Endothelial cell (in vitro differentiated cells): ENCODE measurements at regions not wholly inside any gene's neighbourhood (a gene's known extent, or its start where the extent isn't known, plus 50 kb on each side); places are given as distances from the start of the nearest gene placed in this dataset.

Experiments
- DNase-seq: peaks from one replicate; pipeline ENCODE4 v3.0.0; 2021; ENCODE audit warnings: low spot score
- H3K27ac Mint-ChIP-seq: one replicate; pipeline ENCODE4 v1.8.0; 2021; ENCODE audit warnings: mixed read lengths, inconsistent platforms; ENCODE audit not compliant: unreplicated experiment
- H3K27me3 Mint-ChIP-seq: one replicate; pipeline ENCODE4 v1.8.0; 2021; ENCODE audit warnings: mild to moderate bottlenecking, moderate library complexity, mixed read lengths, inconsistent platforms; ENCODE audit not compliant: unreplicated experiment
- H3K36me3 Mint-ChIP-seq: one replicate; pipeline ENCODE4 v1.8.0; 2021; ENCODE audit warnings: mild to moderate bottlenecking, low read depth, mixed read lengths, inconsistent platforms; ENCODE audit not compliant: unreplicated experiment
- H3K4me1 Mint-ChIP-seq: one replicate; pipeline ENCODE4 v1.8.0; 2021; ENCODE audit warnings: mild to moderate bottlenecking, mixed read lengths, inconsistent platforms; ENCODE audit not compliant: unreplicated experiment
- H3K4me3 Mint-ChIP-seq: one replicate; pipeline ENCODE4 v1.8.0; 2021; ENCODE audit warnings: mild to moderate bottlenecking, mixed read lengths, inconsistent platforms; ENCODE audit not compliant: unreplicated experiment
- H3K9me3 Mint-ChIP-seq: one replicate; pipeline ENCODE4 v1.8.0; 2021; ENCODE audit warnings: mixed read lengths, inconsistent platforms; ENCODE audit not compliant: unreplicated experiment
- TF ChIP-seq, protein P1 (sequence below): fragments of 200-600 bp; sonication (generic); IDR thresholded peaks from one replicate; pipeline ENCODE4 v1.5.0; 2021; ENCODE audit warnings: antibody characterized with exemption; ENCODE audit not compliant: unreplicated experiment

DNA sequence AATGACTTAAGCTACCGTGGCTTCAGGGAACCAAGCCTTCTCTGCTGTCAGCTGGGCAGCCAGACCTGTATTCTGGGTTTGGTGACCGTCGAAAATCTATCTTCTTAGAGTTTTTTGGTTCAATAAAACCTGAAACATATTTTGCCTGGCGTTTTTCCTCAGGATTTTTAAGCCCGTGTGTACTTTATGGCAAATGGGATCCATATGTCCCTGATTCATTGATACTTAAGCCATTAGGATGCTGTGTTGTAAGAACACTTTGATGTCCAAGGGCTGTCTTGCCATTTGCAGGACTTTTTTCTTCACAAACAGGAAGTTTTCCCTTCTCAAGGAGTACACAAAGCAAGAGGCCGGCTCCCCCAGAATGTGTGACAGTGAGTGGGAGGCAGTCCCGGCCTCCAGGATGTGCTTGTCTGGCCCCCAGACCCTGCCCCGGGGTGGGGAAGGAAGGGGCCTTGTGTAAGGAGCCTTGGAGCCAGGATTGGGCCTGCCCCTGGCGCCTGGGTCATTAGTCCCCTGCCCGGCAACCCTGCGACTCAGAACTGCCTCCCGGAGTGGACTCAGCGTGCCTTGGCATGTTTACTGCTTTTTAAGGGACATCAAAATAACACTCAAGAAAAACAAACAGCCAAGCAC is 83.4 kb upstream of the SMIM23 start:
- TF ChIP-seq, protein P1, sequence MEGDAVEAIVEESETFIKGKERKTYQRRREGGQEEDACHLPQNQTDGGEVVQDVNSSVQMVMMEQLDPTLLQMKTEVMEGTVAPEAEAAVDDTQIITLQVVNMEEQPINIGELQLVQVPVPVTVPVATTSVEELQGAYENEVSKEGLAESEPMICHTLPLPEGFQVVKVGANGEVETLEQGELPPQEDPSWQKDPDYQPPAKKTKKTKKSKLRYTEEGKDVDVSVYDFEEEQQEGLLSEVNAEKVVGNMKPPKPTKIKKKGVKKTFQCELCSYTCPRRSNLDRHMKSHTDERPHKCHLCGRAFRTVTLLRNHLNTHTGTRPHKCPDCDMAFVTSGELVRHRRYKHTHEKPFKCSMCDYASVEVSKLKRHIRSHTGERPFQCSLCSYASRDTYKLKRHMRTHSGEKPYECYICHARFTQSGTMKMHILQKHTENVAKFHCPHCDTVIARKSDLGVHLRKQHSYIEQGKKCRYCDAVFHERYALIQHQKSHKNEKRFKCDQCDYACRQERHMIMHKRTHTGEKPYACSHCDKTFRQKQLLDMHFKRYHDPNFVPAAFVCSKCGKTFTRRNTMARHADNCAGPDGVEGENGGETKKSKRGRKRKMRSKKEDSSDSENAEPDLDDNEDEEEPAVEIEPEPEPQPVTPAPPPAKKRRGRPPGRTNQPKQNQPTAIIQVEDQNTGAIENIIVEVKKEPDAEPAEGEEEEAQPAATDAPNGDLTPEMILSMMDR, result no peak

DNA sequence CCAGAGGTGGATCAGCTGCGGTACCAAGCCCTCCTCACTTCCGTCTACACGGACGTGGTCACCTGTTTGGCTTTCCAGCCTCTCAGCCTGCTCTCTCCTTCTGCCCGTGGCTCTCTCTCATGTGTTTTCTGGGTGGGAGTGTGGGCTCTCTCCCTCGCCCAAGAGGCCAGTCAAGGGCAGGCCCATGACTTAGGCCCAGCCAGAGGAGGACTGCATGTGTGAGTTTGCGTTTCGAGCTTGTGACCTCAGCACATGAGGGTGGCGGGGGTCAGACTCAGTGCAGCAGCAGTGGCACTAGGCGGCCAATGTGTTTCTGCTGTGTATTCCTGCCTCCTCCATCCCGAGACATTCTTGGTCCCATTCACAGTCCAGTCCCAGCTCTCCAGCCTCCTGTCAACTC is 82.5 kb upstream of the SMIM23 start:
- H3K4me1 Mint-ChIP-seq, result peaks cover 2% of the 10 kb centered on the region
- H3K4me3 Mint-ChIP-seq, result no peak overlapping the region
- TF ChIP-seq, protein P1, result no peak
- no peak for DNase-seq
- H3K27me3 Mint-ChIP-seq, result peaks cover 5% of the 10 kb centered on the region
- no peaks in the 10 kb centered on the region for H3K9me3 Mint-ChIP-seq
- H3K27ac Mint-ChIP-seq, result no peak overlapping the region
- no peaks in the 10 kb centered on the region for H3K36me3 Mint-ChIP-seq

More for the DNA sequence above, 83.4 kb upstream of the SMIM23 start:
- no peak for DNase-seq
- H3K9me3 Mint-ChIP-seq, result no peaks in the 10 kb centered on the region
- no peaks in the 10 kb centered on the region for H3K36me3 Mint-ChIP-seq
- no peak overlapping the region for H3K27ac Mint-ChIP-seq
- peaks cover 5% of the 10 kb centered on the region for H3K27me3 Mint-ChIP-seq
- H3K4me3 Mint-ChIP-seq, result no peak overlapping the region
- peaks cover 2% of the 10 kb centered on the region for H3K4me1 Mint-ChIP-seq

DNA sequence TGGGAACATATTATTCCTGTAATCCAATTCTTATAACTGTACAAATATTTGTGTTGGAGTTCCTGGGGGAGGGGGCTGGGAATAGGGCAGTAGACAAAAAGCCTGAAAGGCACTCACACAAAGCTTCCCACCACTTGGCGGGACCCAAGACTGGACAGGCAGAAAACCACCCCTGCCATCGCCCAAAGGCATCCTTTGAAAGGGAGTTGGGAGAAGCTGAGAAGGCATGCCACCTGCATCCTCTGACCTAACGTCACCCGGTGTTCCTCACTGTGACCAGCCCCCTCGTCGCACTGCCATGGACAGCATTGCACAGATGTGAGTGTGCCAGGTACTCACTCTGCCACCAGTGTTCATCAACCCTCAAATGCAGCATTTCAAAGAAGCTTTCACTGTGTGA is 80.6 kb upstream of the SMIM23 start:
- TF ChIP-seq, protein P1, result no peak
- Mint-ChIP-seq H3K27me3 (peaks cover 5% of the 10 kb centered on the region), H3K4me1 (peaks cover 2% of the 10 kb centered on the region), H3K27ac (no peak overlapping the region), H3K9me3 (no peaks in the 10 kb centered on the region), H3K4me3 (no peak overlapping the region), H3K36me3 (no peaks in the 10 kb centered on the region)
- no peak for DNase-seq

DNA sequence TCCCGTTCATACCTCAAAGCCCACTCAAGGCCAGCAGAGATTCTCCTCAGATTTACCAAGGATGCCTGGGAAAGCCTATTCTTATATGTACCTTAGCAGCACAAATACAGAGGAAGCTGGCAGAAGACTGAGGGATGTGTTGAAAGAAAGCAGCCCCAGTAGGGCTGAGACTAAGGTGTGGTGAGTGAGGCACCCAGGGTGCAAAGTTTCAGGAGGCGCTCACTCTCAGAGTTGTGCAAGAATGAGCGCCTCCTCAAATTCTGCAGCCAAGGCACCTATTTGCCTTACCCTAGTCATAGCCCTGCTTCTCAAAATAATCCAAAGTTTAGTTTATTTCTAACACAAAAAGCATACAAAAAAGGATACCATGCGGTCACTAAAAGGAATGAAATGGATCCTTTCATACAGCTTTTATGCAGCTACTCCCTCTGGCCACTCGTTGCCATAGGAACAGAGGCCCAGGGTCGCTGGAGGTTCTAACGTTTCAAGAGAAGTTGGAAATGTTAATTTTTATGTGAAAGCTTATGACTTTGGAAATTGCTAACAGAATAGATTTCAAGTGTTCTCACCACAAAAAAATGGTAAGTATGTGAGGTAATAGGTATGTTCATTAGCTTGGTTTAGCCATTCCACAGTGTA is 79.7 kb upstream of the SMIM23 start:
- peaks cover 5% of the 10 kb centered on the region for H3K27me3 Mint-ChIP-seq
- DNase-seq, result no peak
- peaks cover 2% of the 10 kb centered on the region for H3K4me1 Mint-ChIP-seq
- no peak overlapping the region for H3K4me3 Mint-ChIP-seq
- TF ChIP-seq, protein P1, result no peak
- no peak overlapping the region for H3K27ac Mint-ChIP-seq
- no peaks in the 10 kb centered on the region for H3K9me3 Mint-ChIP-seq
- no peaks in the 10 kb centered on the region for H3K36me3 Mint-ChIP-seq

DNA sequence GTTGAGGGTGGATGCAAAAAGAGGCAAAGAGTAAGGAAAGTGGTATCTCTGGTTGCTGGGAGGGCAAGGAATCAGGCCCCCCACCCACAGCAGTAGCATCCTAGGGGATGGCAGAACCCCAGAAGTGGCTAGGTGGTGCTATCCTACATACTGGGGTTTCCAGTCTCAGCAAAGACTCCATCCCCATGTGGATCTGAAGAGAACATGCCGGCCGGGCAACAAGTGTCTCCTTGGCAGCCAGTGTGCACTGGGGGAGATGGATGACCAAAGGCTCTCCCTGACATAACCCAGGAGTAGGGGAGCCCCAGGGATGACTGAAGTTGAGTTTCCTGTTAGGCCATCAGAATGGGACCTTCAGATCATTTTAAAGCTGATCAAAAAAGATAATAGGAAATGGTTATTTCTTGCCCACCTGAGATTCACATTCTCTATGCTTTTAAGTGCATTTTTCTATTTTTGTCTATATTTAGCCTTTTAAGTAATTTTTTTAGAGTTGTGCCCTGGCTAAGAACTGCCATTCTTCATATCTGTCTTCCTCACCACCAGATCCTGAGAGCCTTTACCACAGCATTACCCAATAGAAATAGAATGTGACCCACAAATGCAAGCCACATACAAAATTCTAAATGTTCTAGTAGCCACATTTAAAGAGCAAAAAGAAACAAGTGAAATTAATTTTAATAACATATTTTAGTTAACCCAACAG is 78.7 kb upstream of the SMIM23 start:
- H3K4me1 Mint-ChIP-seq, result peaks cover 2% of the 10 kb centered on the region
- no peaks in the 10 kb centered on the region for H3K9me3 Mint-ChIP-seq
- no peaks in the 10 kb centered on the region for H3K36me3 Mint-ChIP-seq
- H3K27ac Mint-ChIP-seq, result no peak overlapping the region
- TF ChIP-seq, protein P1, result no peak
- H3K27me3 Mint-ChIP-seq, result peaks cover 3% of the 10 kb centered on the region
- no peak overlapping the region for H3K4me3 Mint-ChIP-seq
- no peak for DNase-seq
